SK-N-SH (cell line): ENCODE measurements at regions not wholly inside any gene's neighbourhood (a gene's known extent, or its start where the extent isn't known, plus 50 kb on each side); places are given as distances from the start of the nearest gene placed in this dataset.

Experiments used
- CTCF ChIA-PET: fragments of 300-600, 350-600 bp; formaldehyde crosslinking; extraction: SDS; loops from one replicate; lab custom pipeline; 2021; lab: Yijun Ruan, JAX
- POLR2A ChIA-PET: fragments of 350-600 bp; sonication (Branson Sonifier 250); formaldehyde crosslinking; extraction: SDS; loops from one replicate; lab custom pipeline; 2020; ENCODE audit warnings: antibody characterized with exemption, inconsistent platforms; lab: Yijun Ruan, JAX
- DNase-seq: peaks from one replicate; pipeline ENCODE4 v3.0.0; 2012
- H2AFZ ChIP-seq: fragments of 200-600 bp; sonication (generic); 2 replicates; pipeline ENCODE4 v1.8.1; 2016; ENCODE audit warnings: antibody characterized with exemption, mild to moderate bottlenecking, low read depth
- H3F3A ChIP-seq: fragments of 200-600 bp; sonication (generic); replicated peaks from 2 replicates; pipeline ENCODE3; 2016; ENCODE audit warnings: antibody characterized with exemption, mild to moderate bottlenecking; ENCODE audit not compliant: insufficient read depth
- H3K27ac ChIP-seq, 2 experiments: fragments of 200-500 bp in 1 of 2; fragments of 200-600 bp in 1 of 2; sonication (Bioruptor generic) in 1 of 2; sonication (generic), shearing (Covaris generic) in 1 of 2; 2 replicates each; pipeline versions ENCODE4 v1.5.1 to v1.6.1; 2014 to 2016; ENCODE audit warnings: low read depth in 2 of 2, inconsistent platforms in 1 of 2, low read length in 1 of 2, mild to moderate bottlenecking in 1 of 2, mixed read lengths in 1 of 2
- H3K27me3 ChIP-seq: fragments of 200-600 bp; sonication (generic), shearing (Covaris generic); 2 replicates; pipeline ENCODE4 v1.6.1; 2016; ENCODE audit warnings: mixed run types; ENCODE audit not compliant: insufficient read depth
- H3K36me3 ChIP-seq, 2 experiments: fragments of 200-500 bp in 1 of 2; fragments of 200-600 bp in 1 of 2; sonication (Bioruptor generic) in 1 of 2; sonication (generic) in 1 of 2; replicated peaks in 1 of 2; 2 replicates each; pipeline versions ENCODE3 to v1.5.1; 2014 to 2016; ENCODE audit warnings: low read length in 1 of 2, mild to moderate bottlenecking in 1 of 2; ENCODE audit not compliant: insufficient read depth in 2 of 2, control insufficient read depth in 1 of 2
- H3K4me1 ChIP-seq, 2 experiments: fragments of 200-500 bp in 1 of 2; fragments of 200-600 bp in 1 of 2; sonication (Bioruptor generic) in 1 of 2; sonication (generic), shearing (Covaris generic) in 1 of 2; 2 replicates each; pipeline versions ENCODE4 v1.5.1 to v1.6.1; 2014 to 2016; ENCODE audit warnings: low read depth in 1 of 2, low read length in 1 of 2, mixed run types in 1 of 2; ENCODE audit not compliant: insufficient read depth in 2 of 2, control insufficient read depth in 1 of 2
- H3K4me2 ChIP-seq: fragments of 200-600 bp; sonication (generic), shearing (Covaris generic); 2 replicates; pipeline ENCODE4 v1.6.1; 2017; ENCODE audit warnings: mixed run types
- H3K4me3 ChIP-seq, 2 experiments: fragments of 200-500 bp in 1 of 2; fragments of 200-600 bp in 1 of 2; sonication (Bioruptor generic) in 1 of 2; sonication (generic), shearing (Covaris generic) in 1 of 2; 2 replicates each; pipeline versions ENCODE4 v1.5.1 to v1.8.1; 2014 to 2016; ENCODE audit warnings: low read depth in 2 of 2, inconsistent platforms in 1 of 2, low read length in 1 of 2, mild to moderate bottlenecking in 1 of 2, mixed read lengths in 1 of 2, moderate library complexity in 1 of 2
- H3K79me2 ChIP-seq: fragments of 200-600 bp; sonication (generic); 2 replicates; pipeline ENCODE4 v1.8.1; 2017; ENCODE audit warnings: mild to moderate bottlenecking; ENCODE audit not compliant: insufficient read depth
- H3K9ac ChIP-seq: fragments of 200-600 bp; sonication (generic); 2 replicates; pipeline ENCODE4 v1.6.1; 2017; ENCODE audit warnings: mixed run types
- H3K9me2 ChIP-seq: fragments of 200-600 bp; sonication (generic); 2 replicates; pipeline ENCODE4 v1.6.1; 2017; ENCODE audit warnings: mixed run types
- H3K9me3 ChIP-seq: fragments of 200-600 bp; sonication (generic); 2 replicates; pipeline ENCODE4 v1.6.1; 2017; ENCODE audit warnings: mixed run types, mild to moderate bottlenecking, moderate library complexity
- H4K20me1 ChIP-seq: fragments of 200-600 bp; sonication (generic); 2 replicates; pipeline ENCODE4 v1.6.1; 2017; ENCODE audit warnings: mild to moderate bottlenecking, mixed run types; ENCODE audit not compliant: insufficient read depth
- CHD2 ChIP-seq: fragments of 150-350 bp; IDR thresholded peaks from 2 replicates; pipeline ENCODE4 v1.6.1; 2018; ENCODE audit warnings: low read length; ENCODE audit not compliant: partially characterized antibody
- CTCF ChIP-seq: fragments of 200-600 bp; sonication (generic); IDR thresholded peaks from 2 replicates; pipeline ENCODE4 v1.6.1; 2017; ENCODE audit warnings: antibody characterized with exemption, mild to moderate bottlenecking, moderate library complexity
- FOXM1 ChIP-seq: IDR thresholded peaks from 2 replicates; pipeline ENCODE4 v1.4.0; 2012; ENCODE audit warnings: low read depth, mild to moderate bottlenecking
- GABPA ChIP-seq: IDR thresholded peaks from 2 replicates; pipeline ENCODE4 v1.4.0; 2012; ENCODE audit warnings: low read depth, mild to moderate bottlenecking
- GATA2 ChIP-seq: sonication (generic); formaldehyde crosslinking; IDR thresholded peaks from 2 replicates; pipeline ENCODE4 v1.5.0; 2020; ENCODE audit warnings: mild to moderate bottlenecking, missing genetic modification reagents
- JUND ChIP-seq: IDR thresholded peaks from 2 replicates; pipeline ENCODE4 v1.4.0; 2012
- MEF2A ChIP-seq: IDR thresholded peaks from 2 replicates; pipeline ENCODE4 v1.4.0; 2012; ENCODE audit warnings: low read depth, borderline replicate concordance
- MXI1 ChIP-seq: IDR thresholded peaks from 2 replicates; pipeline ENCODE4 v1.6.1; 2012; ENCODE audit warnings: mild to moderate bottlenecking, low read depth, low read length, improper control_type of control experiment
- NFIC ChIP-seq: IDR thresholded peaks from 2 replicates; pipeline ENCODE4 v1.4.0; 2012; ENCODE audit warnings: borderline replicate concordance
- NRF1 ChIP-seq: IDR thresholded peaks from 2 replicates; pipeline ENCODE4 v1.6.1; 2012; ENCODE audit warnings: low read depth, mild to moderate bottlenecking, low read length
- RAD21 ChIP-seq: IDR thresholded peaks from 2 replicates; pipeline ENCODE4 v1.6.1; 2012; ENCODE audit warnings: mild to moderate bottlenecking, low read length
- RFX5 ChIP-seq: IDR thresholded peaks from 2 replicates; pipeline ENCODE4 v1.6.1; 2012; ENCODE audit warnings: mild to moderate bottlenecking, improper control_type of control experiment, low read length
- RXRA ChIP-seq: IDR thresholded peaks from 2 replicates; pipeline ENCODE4 v1.4.0; 2012; ENCODE audit warnings: low read depth, mild to moderate bottlenecking, borderline replicate concordance
- ZBTB33 ChIP-seq: IDR thresholded peaks from 2 replicates; pipeline ENCODE4 v1.4.0; 2012; ENCODE audit warnings: low read depth, borderline replicate concordance
- WGBS: methylation state at CpG from one replicate; pipeline ENCODE4 v1.1.6; 2017; ENCODE audit warnings: low lambda C conversion rate; 5-methylcytosine and 5-hydroxymethylcytosine counted together
- TF ChIP-seq, protein P1 (sequence below): IDR thresholded peaks from 2 replicates; pipeline ENCODE4 v1.6.1; 2012; ENCODE audit warnings: mild to moderate bottlenecking, low read depth, low read length, moderate library complexity
- TF ChIP-seq, protein P2 (sequence below): fragments of 150-350 bp; IDR thresholded peaks from 2 replicates; pipeline ENCODE4 v1.6.1; 2016; ENCODE audit warnings: mild to moderate bottlenecking, low read depth, low read length

- no peak overlapping the region for H3K27ac ChIP-seq
- no peaks in the 10 kb centered on the region for H3K27me3 ChIP-seq
- H3F3A ChIP-seq = no peaks in the 10 kb centered on the region
- CTCF ChIA-PET = interaction anchor here (0.7 kb wide), 1 partner anchor 285 kb away, joined by 3 read pairs; no protein-coding TSS in a partner anchor
- WGBS = 65% methylated on average over 4 of the region's 4 CpGs
- no peak for DNase-seq
- no peaks in the 10 kb centered on the region for H3K9me2 ChIP-seq
- H2AFZ ChIP-seq = no peak overlapping the region
- no peaks in the 10 kb centered on the region for H3K36me3 ChIP-seq
- no peaks in the 10 kb centered on the region for H3K4me1 ChIP-seq
- H4K20me1 ChIP-seq = no peaks in the 10 kb centered on the region
- H3K9ac ChIP-seq = no peak overlapping the region
- no peak overlapping the region for H3K4me2 ChIP-seq
- 0 out of 2 replicates have a peak, but pooled peaks cover 8% of the 10 kb centered on the region for H3K9me3 ChIP-seq
- no peaks in the 10 kb centered on the region for H3K79me2 ChIP-seq
- TF ChIP-seq NFIC = no peak
- TF ChIP-seq CHD2 = no peak
- no peak for TF ChIP-seq ZBTB33
- TF ChIP-seq FOXM1 = no peak
- TF ChIP-seq JUND = no peak
- TF ChIP-seq GATA2 = no peak
- TF ChIP-seq RAD21 = no peak
- TF ChIP-seq RXRA = no peak
- TF ChIP-seq, protein P1, sequence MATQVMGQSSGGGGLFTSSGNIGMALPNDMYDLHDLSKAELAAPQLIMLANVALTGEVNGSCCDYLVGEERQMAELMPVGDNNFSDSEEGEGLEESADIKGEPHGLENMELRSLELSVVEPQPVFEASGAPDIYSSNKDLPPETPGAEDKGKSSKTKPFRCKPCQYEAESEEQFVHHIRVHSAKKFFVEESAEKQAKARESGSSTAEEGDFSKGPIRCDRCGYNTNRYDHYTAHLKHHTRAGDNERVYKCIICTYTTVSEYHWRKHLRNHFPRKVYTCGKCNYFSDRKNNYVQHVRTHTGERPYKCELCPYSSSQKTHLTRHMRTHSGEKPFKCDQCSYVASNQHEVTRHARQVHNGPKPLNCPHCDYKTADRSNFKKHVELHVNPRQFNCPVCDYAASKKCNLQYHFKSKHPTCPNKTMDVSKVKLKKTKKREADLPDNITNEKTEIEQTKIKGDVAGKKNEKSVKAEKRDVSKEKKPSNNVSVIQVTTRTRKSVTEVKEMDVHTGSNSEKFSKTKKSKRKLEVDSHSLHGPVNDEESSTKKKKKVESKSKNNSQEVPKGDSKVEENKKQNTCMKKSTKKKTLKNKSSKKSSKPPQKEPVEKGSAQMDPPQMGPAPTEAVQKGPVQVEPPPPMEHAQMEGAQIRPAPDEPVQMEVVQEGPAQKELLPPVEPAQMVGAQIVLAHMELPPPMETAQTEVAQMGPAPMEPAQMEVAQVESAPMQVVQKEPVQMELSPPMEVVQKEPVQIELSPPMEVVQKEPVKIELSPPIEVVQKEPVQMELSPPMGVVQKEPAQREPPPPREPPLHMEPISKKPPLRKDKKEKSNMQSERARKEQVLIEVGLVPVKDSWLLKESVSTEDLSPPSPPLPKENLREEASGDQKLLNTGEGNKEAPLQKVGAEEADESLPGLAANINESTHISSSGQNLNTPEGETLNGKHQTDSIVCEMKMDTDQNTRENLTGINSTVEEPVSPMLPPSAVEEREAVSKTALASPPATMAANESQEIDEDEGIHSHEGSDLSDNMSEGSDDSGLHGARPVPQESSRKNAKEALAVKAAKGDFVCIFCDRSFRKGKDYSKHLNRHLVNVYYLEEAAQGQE = no peak
- TF ChIP-seq, protein P2, sequence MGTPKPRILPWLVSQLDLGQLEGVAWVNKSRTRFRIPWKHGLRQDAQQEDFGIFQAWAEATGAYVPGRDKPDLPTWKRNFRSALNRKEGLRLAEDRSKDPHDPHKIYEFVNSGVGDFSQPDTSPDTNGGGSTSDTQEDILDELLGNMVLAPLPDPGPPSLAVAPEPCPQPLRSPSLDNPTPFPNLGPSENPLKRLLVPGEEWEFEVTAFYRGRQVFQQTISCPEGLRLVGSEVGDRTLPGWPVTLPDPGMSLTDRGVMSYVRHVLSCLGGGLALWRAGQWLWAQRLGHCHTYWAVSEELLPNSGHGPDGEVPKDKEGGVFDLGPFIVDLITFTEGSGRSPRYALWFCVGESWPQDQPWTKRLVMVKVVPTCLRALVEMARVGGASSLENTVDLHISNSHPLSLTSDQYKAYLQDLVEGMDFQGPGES = no peak
- TF ChIP-seq MXI1 = no peak
- TF ChIP-seq MEF2A = no peak
- TF ChIP-seq RFX5 = no peak
- TF ChIP-seq NRF1 = no peak
- TF ChIP-seq GABPA = no peak
- TF ChIP-seq CTCF = no peak
- TF ChIP-seq, all 33 proteins: peak for 0
- H3K4me3 ChIP-seq = no peak overlapping the region
- POLR2A ChIA-PET = no interaction called here
Observed at GRCh38 chr7:33677556-33677955, 227.8 kb upstream of the BMPER start.
